ENCODE measurements at regions not wholly inside any gene's neighbourhood (a gene's known extent, or its start where the extent isn't known, plus 50 kb on each side); places are given as distances from the start of the nearest gene placed in this dataset.
A peak's percentile ranks its signal among the peaks of the same experiment; 100 is the strongest.

- Histone ChIP-seq H3K4me1 (ENCODE audit: control insufficient read depth, insufficient read depth, low read length) (no peaks in the 10 kb centered on the region), H3K4me3 (ENCODE audit: low read length) (no peak overlapping the region), H3K27ac (ENCODE audit: low read length) (no peak overlapping the region), H3K9me3 (ENCODE audit: control insufficient read depth, low read length) (no peaks in the 10 kb centered on the region), H3K27me3 (ENCODE audit: control insufficient read depth, insufficient read depth) (no peaks in the 10 kb centered on the region)
- ATAC-seq, result no peak
- DNase-seq, result no peak
- 84% methylated on average over 1 of the region's 1 CpG for WGBS
- intact Hi-C loops (cut with DNase I), result loop anchor here in 3 of 4 donors (10.0 kb wide), 4 partner anchors 124 to 694 kb away; partner anchors contain the start of gene RASGRP1 (in 1 of the 3)
Observed at GRCh38 chr15:38688761-38689160, 124.1 kb upstream of the RASGRP1 start.

- intact Hi-C loops (cut with DNase I), result loop anchor here in 3 of 4 donors (10.0 kb wide), 4 partner anchors 125 to 695 kb away; partner anchors contain the start of gene RASGRP1 (in 1 of the 3)
- no peak overlapping the region for H3K4me3 ChIP-seq (ENCODE audit: low read length)
- DNase-seq (no peak), ATAC-seq (no peak)
- no peaks in the 10 kb centered on the region for H3K27me3 ChIP-seq (ENCODE audit: control insufficient read depth, insufficient read depth)
- no peak overlapping the region for H3K27ac ChIP-seq (ENCODE audit: low read length)
- no peaks in the 10 kb centered on the region for H3K9me3 ChIP-seq (ENCODE audit: control insufficient read depth, low read length)
- H3K4me1 ChIP-seq (ENCODE audit: control insufficient read depth, insufficient read depth, low read length), result no peaks in the 10 kb centered on the region
- 85% methylated on average over 2 of the region's 2 CpGs for WGBS
Observed at GRCh38 chr15:38689522-38689921, 124.9 kb upstream of the RASGRP1 start.

GRCh38 chr15:38690216-38690615 lies 125.6 kb upstream of the RASGRP1 start:
- intact Hi-C loops (cut with DNase I), result no loop called here
- no peaks in the 10 kb centered on the region for H3K27me3 ChIP-seq (ENCODE audit: control insufficient read depth, insufficient read depth)

GRCh38 chr15:38690719-38691332 lies 126.2 kb upstream of the RASGRP1 start:
- intact Hi-C loops (cut with DNase I), result no loop called here
- DNase-seq (peak; percentile 25 to 60 (median 56)), ATAC-seq (peak; percentile 41 to 56)
- Histone ChIP-seq H3K27me3 (ENCODE audit: control insufficient read depth, insufficient read depth) (no peaks in the 10 kb centered on the region), H3K9me3 (ENCODE audit: control insufficient read depth, low read length) (no peaks in the 10 kb centered on the region), H3K4me1 (ENCODE audit: control insufficient read depth, insufficient read depth, low read length) (no peaks in the 10 kb centered on the region), H3K4me3 (ENCODE audit: low read length) (no peak overlapping the region), H3K27ac (ENCODE audit: low read length) (no peak overlapping the region)
- 24% methylated on average over 4 of the region's 4 CpGs for WGBS

More at GRCh38 chr15:38690216-38690615, 125.6 kb upstream of the RASGRP1 start:
- WGBS, result 89% methylated on average over 5 of the region's 5 CpGs
- ATAC-seq (no peak), DNase-seq (no peak)
- Histone ChIP-seq H3K27ac (ENCODE audit: low read length) (no peak overlapping the region), H3K4me1 (ENCODE audit: control insufficient read depth, insufficient read depth, low read length) (no peaks in the 10 kb centered on the region), H3K4me3 (ENCODE audit: low read length) (no peak overlapping the region), H3K9me3 (ENCODE audit: control insufficient read depth, low read length) (no peaks in the 10 kb centered on the region)

- no peaks in the 10 kb centered on the region for H3K4me1 ChIP-seq (ENCODE audit: control insufficient read depth, insufficient read depth, low read length)
- intact Hi-C loops (cut with DNase I), result no loop called here
- no peak overlapping the region for H3K27ac ChIP-seq (ENCODE audit: low read length)
- peak in 1 of 2 donors; percentile 32 for ATAC-seq
- no peaks in the 10 kb centered on the region for H3K27me3 ChIP-seq (ENCODE audit: control insufficient read depth, insufficient read depth)
- WGBS, result 64% methylated on average over 2 of the region's 2 CpGs
- DNase-seq, result no peak
- H3K9me3 ChIP-seq (ENCODE audit: control insufficient read depth, low read length), result no peaks in the 10 kb centered on the region
- H3K4me3 ChIP-seq (ENCODE audit: low read length), result no peak overlapping the region
Observed at GRCh38 chr15:38691377-38691776, 126.8 kb upstream of the RASGRP1 start.

- ATAC-seq, result no peak
- H3K4me1 ChIP-seq (ENCODE audit: control insufficient read depth, insufficient read depth, low read length), result no peaks in the 10 kb centered on the region
- DNase-seq, result no peak
- no peaks in the 10 kb centered on the region for H3K27me3 ChIP-seq (ENCODE audit: control insufficient read depth, insufficient read depth)
- intact Hi-C loops (cut with DNase I), result no loop called here
- WGBS, result 61% methylated on average over 7 of the region's 7 CpGs
- no peak overlapping the region for H3K27ac ChIP-seq (ENCODE audit: low read length)
- H3K9me3 ChIP-seq (ENCODE audit: control insufficient read depth, low read length), result no peaks in the 10 kb centered on the region
- no peak overlapping the region for H3K4me3 ChIP-seq (ENCODE audit: low read length)
Observed at GRCh38 chr15:38691965-38692788, 127.6 kb upstream of the RASGRP1 start.

GRCh38 chr15:38692789-38693062 lies 128.1 kb upstream of the RASGRP1 start:
- intact Hi-C loops (cut with DNase I), result no loop called here
- ATAC-seq, result no peak
- Histone ChIP-seq H3K27me3 (ENCODE audit: control insufficient read depth, insufficient read depth) (no peaks in the 10 kb centered on the region), H3K4me3 (ENCODE audit: low read length) (no peak overlapping the region), H3K27ac (ENCODE audit: low read length) (no peak overlapping the region), H3K4me1 (ENCODE audit: control insufficient read depth, insufficient read depth, low read length) (no peaks in the 10 kb centered on the region), H3K9me3 (ENCODE audit: control insufficient read depth, low read length) (no peaks in the 10 kb centered on the region)
- DNase-seq, result no peak
- 89% methylated on average over 3 of the region's 3 CpGs for WGBS

GRCh38 chr15:38695249-38696108 lies 130.9 kb upstream of the RASGRP1 start:
- intact Hi-C loops (cut with DNase I), result no loop called here
- no peak for ATAC-seq
- WGBS, result 63% methylated on average over 4 of the region's 4 CpGs

GRCh38 chr15:38696109-38696727 lies 131.6 kb upstream of the RASGRP1 start:
- WGBS, result 65% methylated on average over 7 of the region's 7 CpGs
- no peaks in the 10 kb centered on the region for H3K27me3 ChIP-seq (ENCODE audit: control insufficient read depth, insufficient read depth)
- intact Hi-C loops (cut with DNase I), result no loop called here
- H3K9me3 ChIP-seq (ENCODE audit: control insufficient read depth, low read length), result no peaks in the 10 kb centered on the region
- no peak for DNase-seq
- peak in 1 of 2 donors; percentile 13 for ATAC-seq
- no peak overlapping the region for H3K4me3 ChIP-seq (ENCODE audit: low read length)
- H3K4me1 ChIP-seq (ENCODE audit: control insufficient read depth, insufficient read depth, low read length), result no peaks in the 10 kb centered on the region
- H3K27ac ChIP-seq (ENCODE audit: low read length), result no peak overlapping the region

More at GRCh38 chr15:38695249-38696108, 130.9 kb upstream of the RASGRP1 start:
- no peaks in the 10 kb centered on the region for H3K4me1 ChIP-seq (ENCODE audit: control insufficient read depth, insufficient read depth, low read length)
- H3K9me3 ChIP-seq (ENCODE audit: control insufficient read depth, low read length), result no peaks in the 10 kb centered on the region
- no peak overlapping the region for H3K27ac ChIP-seq (ENCODE audit: low read length)
- DNase-seq, result no peak
- H3K4me3 ChIP-seq (ENCODE audit: low read length), result no peak overlapping the region
- H3K27me3 ChIP-seq (ENCODE audit: control insufficient read depth, insufficient read depth), result no peaks in the 10 kb centered on the region

- H3K4me1 ChIP-seq (ENCODE audit: control insufficient read depth, insufficient read depth, low read length), result no peaks in the 10 kb centered on the region
- 44% methylated on average over 1 of the region's 1 CpG for WGBS
- DNase-seq (no peak), ATAC-seq (no peak)
- H3K9me3 ChIP-seq (ENCODE audit: control insufficient read depth, low read length), result no peaks in the 10 kb centered on the region
- H3K4me3 ChIP-seq (ENCODE audit: low read length), result no peak overlapping the region
- no peak overlapping the region for H3K27ac ChIP-seq (ENCODE audit: low read length)
- intact Hi-C loops (cut with DNase I), result no loop called here
- no peaks in the 10 kb centered on the region for H3K27me3 ChIP-seq (ENCODE audit: control insufficient read depth, insufficient read depth)
Observed at GRCh38 chr15:38696790-38697495, 132.3 kb upstream of the RASGRP1 start.
